Endothelial cell (in vitro differentiated cells): ENCODE measurements at regions not wholly inside any gene's neighbourhood (a gene's known extent, or its start where the extent isn't known, plus 50 kb on each side); places are given as distances from the start of the nearest gene placed in this dataset.

Experiments
- DNase-seq: peaks from one replicate; pipeline ENCODE4 v3.0.0; 2021; ENCODE audit warnings: low spot score
- H3K27ac Mint-ChIP-seq: one replicate; pipeline ENCODE4 v1.8.0; 2021; ENCODE audit warnings: mixed read lengths, inconsistent platforms; ENCODE audit not compliant: unreplicated experiment
- H3K27me3 Mint-ChIP-seq: one replicate; pipeline ENCODE4 v1.8.0; 2021; ENCODE audit warnings: mild to moderate bottlenecking, moderate library complexity, mixed read lengths, inconsistent platforms; ENCODE audit not compliant: unreplicated experiment
- H3K36me3 Mint-ChIP-seq: one replicate; pipeline ENCODE4 v1.8.0; 2021; ENCODE audit warnings: mild to moderate bottlenecking, low read depth, mixed read lengths, inconsistent platforms; ENCODE audit not compliant: unreplicated experiment
- H3K4me1 Mint-ChIP-seq: one replicate; pipeline ENCODE4 v1.8.0; 2021; ENCODE audit warnings: mild to moderate bottlenecking, mixed read lengths, inconsistent platforms; ENCODE audit not compliant: unreplicated experiment
- H3K4me3 Mint-ChIP-seq: one replicate; pipeline ENCODE4 v1.8.0; 2021; ENCODE audit warnings: mild to moderate bottlenecking, mixed read lengths, inconsistent platforms; ENCODE audit not compliant: unreplicated experiment
- H3K9me3 Mint-ChIP-seq: one replicate; pipeline ENCODE4 v1.8.0; 2021; ENCODE audit warnings: mixed read lengths, inconsistent platforms; ENCODE audit not compliant: unreplicated experiment
- TF ChIP-seq, protein P1 (sequence below): fragments of 200-600 bp; sonication (generic); IDR thresholded peaks from one replicate; pipeline ENCODE4 v1.5.0; 2021; ENCODE audit warnings: antibody characterized with exemption; ENCODE audit not compliant: unreplicated experiment

DNA sequence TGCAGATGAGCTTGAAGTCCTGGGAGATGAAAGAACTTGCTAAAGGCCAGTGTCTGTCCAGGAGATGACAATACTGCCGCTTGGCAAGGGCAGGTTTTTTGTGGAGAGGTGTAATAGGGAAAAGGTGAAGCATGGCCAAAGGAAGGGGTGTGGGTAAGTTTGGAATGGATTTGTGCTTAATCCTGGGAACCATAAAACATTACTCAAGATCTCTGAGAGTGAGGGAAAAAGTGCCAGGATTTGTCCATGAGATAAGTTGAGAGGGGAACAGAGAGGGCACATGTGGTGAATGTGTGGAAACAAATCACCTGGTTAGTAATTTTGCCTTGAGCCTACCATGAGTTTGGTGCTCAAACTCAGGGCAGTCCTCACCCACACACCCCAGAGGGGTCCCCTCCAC lies 108.8 kb upstream of the CD180 start:
- no peaks in the 10 kb centered on the region for H3K4me1 Mint-ChIP-seq
- DNase-seq = no peak
- no peaks in the 10 kb centered on the region for H3K27me3 Mint-ChIP-seq
- TF ChIP-seq, protein P1, sequence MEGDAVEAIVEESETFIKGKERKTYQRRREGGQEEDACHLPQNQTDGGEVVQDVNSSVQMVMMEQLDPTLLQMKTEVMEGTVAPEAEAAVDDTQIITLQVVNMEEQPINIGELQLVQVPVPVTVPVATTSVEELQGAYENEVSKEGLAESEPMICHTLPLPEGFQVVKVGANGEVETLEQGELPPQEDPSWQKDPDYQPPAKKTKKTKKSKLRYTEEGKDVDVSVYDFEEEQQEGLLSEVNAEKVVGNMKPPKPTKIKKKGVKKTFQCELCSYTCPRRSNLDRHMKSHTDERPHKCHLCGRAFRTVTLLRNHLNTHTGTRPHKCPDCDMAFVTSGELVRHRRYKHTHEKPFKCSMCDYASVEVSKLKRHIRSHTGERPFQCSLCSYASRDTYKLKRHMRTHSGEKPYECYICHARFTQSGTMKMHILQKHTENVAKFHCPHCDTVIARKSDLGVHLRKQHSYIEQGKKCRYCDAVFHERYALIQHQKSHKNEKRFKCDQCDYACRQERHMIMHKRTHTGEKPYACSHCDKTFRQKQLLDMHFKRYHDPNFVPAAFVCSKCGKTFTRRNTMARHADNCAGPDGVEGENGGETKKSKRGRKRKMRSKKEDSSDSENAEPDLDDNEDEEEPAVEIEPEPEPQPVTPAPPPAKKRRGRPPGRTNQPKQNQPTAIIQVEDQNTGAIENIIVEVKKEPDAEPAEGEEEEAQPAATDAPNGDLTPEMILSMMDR = no peak
- H3K36me3 Mint-ChIP-seq = no peaks in the 10 kb centered on the region
- no peaks in the 10 kb centered on the region for H3K9me3 Mint-ChIP-seq
- no peak overlapping the region for H3K27ac Mint-ChIP-seq
- no peak overlapping the region for H3K4me3 Mint-ChIP-seq

DNA sequence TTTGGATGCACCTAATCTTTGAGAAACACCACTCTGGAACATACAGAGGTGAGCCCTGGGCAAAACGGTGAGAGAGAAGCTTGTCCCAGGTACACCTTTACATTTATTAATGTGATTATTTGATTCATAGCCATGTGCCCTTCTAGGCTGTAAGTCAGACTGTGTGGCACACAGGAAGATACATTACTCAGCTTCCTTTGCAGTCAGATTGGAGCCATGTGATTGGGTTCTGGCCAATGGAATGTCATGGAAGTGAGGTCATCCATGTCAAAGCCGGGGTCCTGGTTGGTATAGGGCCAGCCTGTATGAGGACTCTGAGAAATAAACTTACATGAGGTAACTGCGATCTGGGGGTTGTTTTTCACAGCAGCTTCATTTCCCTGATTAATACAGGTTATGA lies 106.8 kb upstream of the CD180 start:
- H3K27me3 Mint-ChIP-seq = no peaks in the 10 kb centered on the region
- TF ChIP-seq, protein P1 = no peak
- H3K4me1 Mint-ChIP-seq = no peaks in the 10 kb centered on the region
- H3K27ac Mint-ChIP-seq = no peak overlapping the region
- H3K36me3 Mint-ChIP-seq = no peaks in the 10 kb centered on the region
- H3K9me3 Mint-ChIP-seq = no peaks in the 10 kb centered on the region
- H3K4me3 Mint-ChIP-seq = no peak overlapping the region
- no peak for DNase-seq

DNA sequence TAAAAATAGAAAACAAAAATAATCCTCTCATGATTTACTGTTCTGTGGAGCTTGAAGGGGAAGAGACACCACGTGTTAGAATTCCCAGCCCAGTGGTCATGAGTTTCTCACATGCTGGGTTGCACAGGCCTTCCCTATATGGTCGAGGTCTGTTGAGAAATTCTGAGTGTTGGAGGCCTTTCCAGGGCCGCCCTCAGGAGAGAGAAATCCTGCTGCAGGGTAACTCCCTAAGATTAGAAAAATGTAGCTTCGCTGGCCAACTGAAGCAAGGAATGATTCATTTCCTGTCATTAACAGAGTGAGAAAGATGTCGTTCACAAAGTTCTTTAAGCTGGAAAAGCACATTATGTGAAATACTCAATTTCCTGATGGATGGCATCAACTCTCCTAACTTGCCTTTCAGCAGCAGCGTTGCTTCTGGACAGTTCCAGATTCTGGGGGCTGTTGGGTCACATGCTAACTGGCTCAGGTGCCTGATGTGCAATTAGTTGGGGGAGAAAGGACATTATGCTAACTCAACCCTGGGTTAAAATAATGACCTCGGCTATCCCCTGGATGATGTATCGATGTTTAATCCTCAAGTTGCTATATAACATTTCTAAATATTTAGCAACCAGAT lies 104.8 kb upstream of the CD180 start:
- Mint-ChIP-seq H3K4me3 (no peak overlapping the region), H3K4me1 (no peaks in the 10 kb centered on the region), H3K9me3 (no peaks in the 10 kb centered on the region), H3K27me3 (peaks cover 2% of the 10 kb centered on the region), H3K36me3 (no peaks in the 10 kb centered on the region), H3K27ac (no peak overlapping the region)
- TF ChIP-seq, protein P1 = no peak
- DNase-seq = no peak

DNA sequence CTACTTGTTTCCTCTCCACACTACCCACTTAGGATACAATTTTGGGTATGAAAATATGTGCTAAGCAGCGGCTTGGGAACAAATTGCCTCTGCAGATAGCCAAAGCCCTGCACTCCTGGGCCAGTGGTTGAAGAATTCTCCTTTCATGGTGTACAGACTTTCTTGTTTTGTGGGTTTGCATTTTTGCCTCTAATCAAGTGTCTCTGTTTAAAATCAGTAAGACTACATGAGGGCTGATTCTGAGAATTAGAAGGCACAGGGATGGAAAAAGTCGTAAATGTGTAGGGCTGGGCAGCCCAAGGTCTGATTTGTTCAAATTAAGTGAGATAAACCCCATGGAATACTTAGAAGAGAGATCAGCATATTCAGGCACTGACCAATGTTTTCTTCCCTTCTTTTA lies 103.7 kb upstream of the CD180 start:
- Mint-ChIP-seq H3K4me1 (peaks cover under 1% of the 10 kb centered on the region), H3K36me3 (no peaks in the 10 kb centered on the region), H3K27ac (no peak overlapping the region), H3K27me3 (peaks cover 2% of the 10 kb centered on the region), H3K9me3 (no peaks in the 10 kb centered on the region), H3K4me3 (no peak overlapping the region)
- DNase-seq = no peak
- TF ChIP-seq, protein P1 = no peak

DNA sequence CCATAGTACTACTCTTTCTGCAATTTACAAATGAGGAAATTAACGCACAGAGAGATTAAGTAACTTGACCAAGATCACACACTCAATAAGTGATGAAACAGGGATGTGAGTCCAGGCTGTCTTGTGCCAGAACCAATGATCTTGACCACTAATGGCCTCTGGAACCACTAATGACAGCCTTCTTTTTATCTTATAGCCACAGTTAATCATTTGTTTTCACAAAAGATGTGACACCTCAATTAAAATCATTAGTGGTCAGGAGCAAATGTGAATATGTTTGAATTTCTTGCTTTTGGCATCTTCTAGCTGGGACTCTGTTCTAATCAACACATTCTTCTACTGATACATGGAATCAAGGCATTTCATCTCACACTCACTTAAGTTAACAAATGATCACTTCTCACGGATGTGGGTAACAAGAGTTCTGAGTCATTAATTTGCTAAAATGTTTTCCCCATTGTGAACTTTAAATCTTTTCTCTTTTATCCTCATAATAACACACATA lies 102.7 kb upstream of the CD180 start:
- Mint-ChIP-seq H3K27me3 (peaks cover 2% of the 10 kb centered on the region), H3K4me1 (peaks cover 6% of the 10 kb centered on the region)
- no peak for DNase-seq

More for the DNA sequence above, 102.7 kb upstream of the CD180 start:
- Mint-ChIP-seq H3K36me3 (no peaks in the 10 kb centered on the region), H3K27ac (no peak overlapping the region), H3K4me3 (no peak overlapping the region), H3K9me3 (no peaks in the 10 kb centered on the region)
- TF ChIP-seq, protein P1 = no peak
